Transverse colon (tissue), 4 donors: ENCODE measurements at regions not wholly inside any gene's neighbourhood (a gene's known extent, or its start where the extent isn't known, plus 50 kb on each side); places are given as distances from the start of the nearest gene placed in this dataset.

Source experiments
- DNase-seq: peaks from one replicate; pipeline ENCODE4 v3.0.0-alpha.2; 2019
- H3K27ac ChIP-seq, 4 donors: fragments of 200-600 bp; sonication (generic); 2 replicates each; pipeline ENCODE4 v1.5.1; 2016 to 2018; ENCODE audit warnings: inconsistent platforms in 4 of 4
- H3K27me3 ChIP-seq: fragments of 200-600 bp; sonication (generic); 2 replicates; pipeline ENCODE4 v1.5.1; 2017; ENCODE audit warnings: inconsistent platforms
- H3K36me3 ChIP-seq, 4 donors: fragments of 200-600 bp; sonication (generic); 2 replicates each; pipeline ENCODE4 v1.5.1; 2017 to 2019; ENCODE audit warnings: inconsistent platforms in 4 of 4
- H3K4me1 ChIP-seq, 4 donors: fragments of 200-600 bp; sonication (generic); 2 replicates each; pipeline ENCODE4 v1.5.1; 2017 to 2020; ENCODE audit warnings: inconsistent platforms in 4 of 4
- H3K4me3 ChIP-seq, 4 donors: fragments of 200-600 bp; sonication (generic); 1 replicate in 1 of 4; 2 replicates in 3 of 4; pipeline versions ENCODE4 v1.5.1 to v1.6.1; 2017 to 2019; ENCODE audit warnings: inconsistent platforms in 4 of 4
- H3K9me3 ChIP-seq, 2 donors: fragments of 200-600 bp; sonication (generic); 2 replicates each; pipeline ENCODE4 v1.5.1; 2017 to 2019; ENCODE audit warnings: inconsistent platforms in 2 of 2
- CTCF ChIP-seq, 5 experiments: fragments of 200-600 bp in 3 of 5; fragments of 450-650 bp in 2 of 5; sonication (generic) in 3 of 5; IDR thresholded peaks; 1 replicate in 2 of 5; 2 replicates in 3 of 5; pipeline ENCODE4 v1.5.1; 2016 to 2017; ENCODE audit warnings: antibody characterized with exemption in 5 of 5, inconsistent platforms in 3 of 5, mild to moderate bottlenecking in 2 of 5, moderate library complexity in 1 of 5
- EP300 ChIP-seq: sonication (generic); formaldehyde crosslinking; IDR thresholded peaks from one replicate; pipeline ENCODE4 v1.6.1; 2017; ENCODE audit warnings: antibody characterized with exemption, low read depth
- POLR2A ChIP-seq: fragments of 450-650 bp; IDR thresholded peaks from one replicate; pipeline ENCODE4 v1.6.1; 2016; ENCODE audit warnings: antibody characterized with exemption, mild to moderate bottlenecking, moderate library complexity
- POLR2AphosphoS5 ChIP-seq, 3 donors: sonication (generic); formaldehyde crosslinking; IDR thresholded peaks; one replicate each; pipeline ENCODE4 v1.6.1; 2016; ENCODE audit warnings: antibody characterized with exemption in 3 of 3
- WGBS, 2 donors: methylation state at CpG; one replicate each; pipeline ENCODE4 v1.1.5; 2018; ENCODE audit warnings: low coverage in 1 of 2; 5-methylcytosine and 5-hydroxymethylcytosine counted together
- in situ Hi-C, 4 donors: fragments of 200-750 bp; cut with MboI; loops; one replicate each; pipeline versions ENCODE4 v1.15.0 to v1.15.1; 2017; ENCODE audit warnings: low sequenced_read_pairs in 3 of 4, low pct_ligation_motif_present in 1 of 4, low pct_unique_long_range_greater_than_20kb in 1 of 4
- intact Hi-C: fragments of 100-400 bp; cut with DNase I; formaldehyde crosslinking; loops from one replicate; pipeline ENCODE4 v1.15.1; 2023; ENCODE audit warnings: low total_unique reads

GRCh38 chr20:21033817-21034216, 72.3 kb downstream of the LINC00237 start:
- H3K4me1 ChIP-seq: no peaks in the 10 kb centered on the region
- DNase-seq: no peak
- intact Hi-C loops: no loop called here
- 72 to 84% methylated on average over 5 to 9 of the region's 9 CpGs for WGBS, 2 donors
- no peak overlapping the region for H3K4me3 ChIP-seq
- no peaks in the 10 kb centered on the region for H3K9me3 ChIP-seq
- H3K36me3 ChIP-seq: no peaks in the 10 kb centered on the region
- no peak overlapping the region for H3K27ac ChIP-seq
- H3K27me3 ChIP-seq: peaks cover 3% of the 10 kb centered on the region
- in situ Hi-C loops: no loop called here
- TF ChIP-seq POLR2AphosphoS5 (IDR thresholded peaks at IDR 0.05) (no peak), EP300 (no peak), POLR2A (no peak), CTCF (IDR thresholded peaks at IDR 0.05) (no peak)

GRCh38 chr20:21031666-21032065, 74.5 kb downstream of the LINC00237 start:
- no peak overlapping the region for H3K4me3 ChIP-seq
- in situ Hi-C loops: no loop called here
- no peaks in the 10 kb centered on the region for H3K9me3 ChIP-seq
- intact Hi-C loops: no loop called here
- H3K36me3 ChIP-seq: no peaks in the 10 kb centered on the region
- no peak for DNase-seq
- TF ChIP-seq CTCF (IDR thresholded peaks at IDR 0.05): no peak
- no peak for TF ChIP-seq POLR2A
- TF ChIP-seq EP300: no peak
- no peak for TF ChIP-seq POLR2AphosphoS5 (IDR thresholded peaks at IDR 0.05)
- peaks cover 3% of the 10 kb centered on the region for H3K27me3 ChIP-seq
- no peak overlapping the region for H3K27ac ChIP-seq
- WGBS, 2 donors: 11 to 20% methylated on average over 1 of the region's 1 CpG
- H3K4me1 ChIP-seq: no peaks in the 10 kb centered on the region

GRCh38 chr20:21029341-21029740, 76.8 kb downstream of the LINC00237 start:
- TF ChIP-seq POLR2A (no peak), EP300 (no peak), POLR2AphosphoS5 (IDR thresholded peaks at IDR 0.05) (no peak), CTCF (IDR thresholded peaks at IDR 0.05) (no peak)
- no peak overlapping the region for H3K27ac ChIP-seq

GRCh38 chr20:21028921-21029320, 77.2 kb downstream of the LINC00237 start:
- intact Hi-C loops (no loop called here), in situ Hi-C loops (no loop called here)
- Histone ChIP-seq H3K36me3 (no peaks in the 10 kb centered on the region), H3K27me3 (peaks cover 3% of the 10 kb centered on the region), H3K9me3 (no peaks in the 10 kb centered on the region), H3K4me1 (no peaks in the 10 kb centered on the region), H3K4me3 (no peak overlapping the region), H3K27ac (no peak overlapping the region)
- no peak for DNase-seq
- TF ChIP-seq EP300 (no peak), CTCF (IDR thresholded peaks at IDR 0.05) (no peak), POLR2AphosphoS5 (IDR thresholded peaks at IDR 0.05) (no peak), POLR2A (no peak)
- 69 to 72% methylated on average over 4 of the region's 4 CpGs for WGBS, 2 donors

More at GRCh38 chr20:21029341-21029740, 76.8 kb downstream of the LINC00237 start:
- no peaks in the 10 kb centered on the region for H3K4me1 ChIP-seq
- no peak overlapping the region for H3K4me3 ChIP-seq
- DNase-seq: no peak
- intact Hi-C loops (no loop called here), in situ Hi-C loops (no loop called here)
- 83 to 86% methylated on average over 1 to 3 of the region's 3 CpGs for WGBS, 2 donors
- H3K27me3 ChIP-seq: peaks cover 3% of the 10 kb centered on the region
- H3K9me3 ChIP-seq: no peaks in the 10 kb centered on the region
- no peaks in the 10 kb centered on the region for H3K36me3 ChIP-seq
